ENCODE measurements at regions not wholly inside any gene's neighbourhood (a gene's known extent, or its start where the extent isn't known, plus 50 kb on each side); places are given as distances from the start of the nearest gene placed in this dataset.
"Not testable (repeated sequence)": the region's sequence is repeated elsewhere in the genome, so short reads cannot be mapped to it uniquely, and the experiment has no call there.

DNA sequence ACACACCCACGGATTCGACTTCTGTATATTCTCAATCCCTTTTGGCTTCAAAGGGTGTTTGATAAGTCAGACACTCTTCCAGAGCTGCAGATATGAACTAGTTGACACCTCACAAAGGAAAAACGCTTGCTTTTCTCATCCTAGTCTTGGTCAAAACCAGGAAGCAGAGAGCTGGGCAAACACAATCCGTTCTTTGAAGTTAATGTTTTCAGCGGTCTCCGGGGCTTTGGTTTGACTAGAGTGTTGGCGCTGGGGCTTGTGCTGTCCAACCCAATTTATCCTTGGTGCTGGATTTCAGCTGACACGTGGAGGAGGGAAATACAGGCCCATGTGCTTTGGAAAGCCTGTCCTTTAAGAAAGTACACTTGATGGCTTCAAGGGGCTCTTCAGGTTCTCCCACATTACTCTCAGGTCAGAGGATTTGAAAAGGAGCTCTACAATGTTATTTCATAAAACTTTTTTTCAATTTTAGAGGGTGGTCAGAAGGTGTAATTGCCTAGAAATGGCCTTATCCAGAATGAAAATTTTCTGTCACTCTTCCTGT is 985.8 kb downstream of the VRK1 start:
- DNase-seq (ENCODE audit: low read depth in 2 of 2), result no peak

DNA sequence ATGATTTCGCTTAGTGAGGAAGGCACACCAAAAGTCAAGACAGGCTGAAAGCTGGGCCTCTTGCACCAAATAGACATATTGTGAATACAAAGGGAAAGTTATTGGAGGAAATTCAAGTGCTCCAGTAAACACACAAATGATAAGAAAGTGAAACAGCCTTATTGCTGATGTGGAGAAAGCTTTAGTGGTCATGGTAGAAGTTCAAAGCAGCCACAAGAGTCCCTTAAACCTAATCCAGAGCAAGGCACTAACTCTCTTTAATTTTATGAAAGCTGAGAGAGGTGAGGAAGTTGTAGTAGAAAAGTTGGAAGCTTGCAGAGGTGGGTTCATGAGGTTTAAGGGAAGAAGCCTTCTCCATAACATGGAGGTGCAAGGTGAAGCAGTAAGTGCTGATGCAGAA is 988.3 kb downstream of the VRK1 start:
- no peak for DNase-seq (ENCODE audit: low read depth in 2 of 2)

DNA sequence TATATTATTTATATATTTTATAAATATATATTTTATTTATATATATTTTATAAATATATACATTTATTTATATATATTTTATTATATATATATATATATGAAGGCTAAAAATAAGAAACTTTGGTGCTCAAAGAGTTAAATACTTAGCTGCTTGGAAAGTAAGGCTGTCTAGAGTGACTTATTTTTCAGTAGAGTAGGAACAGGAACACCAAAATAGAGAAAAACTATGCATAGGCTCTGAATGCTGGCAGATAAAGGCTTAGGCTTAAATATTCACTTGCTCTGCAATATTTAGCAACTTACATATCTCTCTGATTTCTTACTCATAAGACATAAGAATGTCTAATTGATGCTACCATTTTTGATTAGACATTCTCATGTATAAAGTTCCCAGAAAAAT is 991.2 kb downstream of the VRK1 start:
- DNase-seq (ENCODE audit: low read depth in 2 of 2), result no peak

DNA sequence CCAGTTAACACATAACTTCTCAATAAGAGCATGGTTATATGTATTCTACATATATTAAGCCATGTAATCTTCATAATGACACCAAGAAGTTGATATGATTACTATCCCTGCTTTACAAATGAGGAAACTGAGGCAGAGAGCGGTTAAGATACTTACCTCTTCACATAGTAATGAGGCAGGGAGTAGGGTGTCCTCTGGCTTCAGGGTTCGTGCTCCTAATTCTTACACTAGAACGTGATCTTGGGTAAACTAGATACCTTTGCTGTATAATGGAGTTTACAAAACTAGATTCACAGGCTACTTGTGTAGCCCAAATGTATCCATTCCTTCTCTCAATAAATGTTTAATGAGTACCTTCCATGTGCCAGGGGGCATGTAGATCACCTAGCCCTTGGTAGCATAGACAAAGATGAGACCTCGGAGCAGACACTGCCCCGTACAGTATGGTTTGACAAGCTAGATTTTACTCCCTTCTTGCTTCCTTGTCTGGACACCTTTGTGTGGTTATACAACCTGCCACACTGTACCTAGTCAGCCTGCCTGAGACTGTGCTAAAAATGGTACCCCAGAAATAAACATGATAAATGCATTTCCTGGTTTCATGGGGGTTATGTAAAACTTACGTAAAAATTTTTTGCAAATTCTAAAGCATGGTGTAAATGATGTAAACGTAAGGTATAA is 991.8 kb downstream of the VRK1 start:
- no peak for DNase-seq (ENCODE audit: low read depth in 2 of 2)

DNA sequence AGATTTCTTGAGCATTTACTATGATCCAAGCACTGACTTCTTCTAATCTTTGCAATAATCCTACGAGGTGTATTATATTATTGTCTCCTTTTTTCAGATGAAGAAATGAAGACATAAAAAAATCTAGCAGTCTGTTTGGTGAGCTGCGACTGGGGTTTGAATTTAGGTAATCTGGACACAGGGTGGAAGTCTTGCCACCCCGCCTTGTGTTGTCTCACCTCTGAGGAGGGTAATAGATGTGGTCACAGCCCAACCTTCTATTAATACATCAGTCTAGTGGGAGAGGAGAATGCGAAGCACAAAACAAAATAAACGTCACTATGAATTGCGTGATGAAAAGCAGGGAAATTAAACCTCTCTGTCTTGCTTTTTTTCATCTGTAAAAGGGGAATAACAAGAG is 993.9 kb downstream of the VRK1 start:
- no peak for DNase-seq (ENCODE audit: low read depth in 2 of 2)

DNA sequence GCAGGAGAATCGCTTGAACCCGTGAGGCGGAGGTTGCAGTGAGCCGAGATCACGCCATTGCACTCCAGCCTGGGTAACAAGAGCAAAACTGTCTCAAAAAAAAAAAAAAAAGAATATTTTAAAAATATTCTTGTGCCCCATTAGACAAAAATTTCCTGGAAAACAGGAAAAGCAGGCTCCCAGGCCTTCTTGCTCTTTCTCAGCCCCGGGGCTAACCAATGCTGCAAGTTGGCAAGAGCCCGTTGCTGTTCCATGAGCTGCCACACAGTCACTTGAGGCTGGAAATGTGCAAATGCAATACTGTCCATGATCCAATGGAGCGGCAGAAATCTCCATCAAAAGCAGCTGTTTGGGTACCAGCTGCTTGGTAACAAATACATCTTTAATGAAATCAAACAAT is 994.7 kb downstream of the VRK1 start:
- DNase-seq (ENCODE audit: low read depth in 2 of 2), result no peak

DNA sequence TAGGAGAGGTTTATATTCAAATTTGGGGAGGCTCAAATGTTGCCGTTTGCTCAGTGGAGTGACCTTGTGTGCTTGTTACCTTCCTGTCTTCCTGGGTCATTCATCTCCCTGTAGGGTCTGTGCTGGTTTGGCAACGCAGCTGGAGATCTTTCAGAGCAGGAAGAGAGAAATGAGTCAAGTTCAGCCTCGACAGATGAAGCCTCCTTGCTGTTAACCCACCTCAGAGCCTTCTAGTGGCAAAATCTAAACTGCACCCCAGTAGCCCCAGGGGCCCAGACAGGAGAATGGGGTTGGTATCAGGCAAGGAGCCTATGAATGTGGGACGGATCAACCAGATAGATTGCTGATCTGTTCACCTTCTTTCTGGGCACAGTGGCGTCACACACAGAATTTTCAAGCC is 999.3 kb downstream of the VRK1 start:
- DNase-seq (ENCODE audit: low read depth in 2 of 2), result no peak

DNA sequence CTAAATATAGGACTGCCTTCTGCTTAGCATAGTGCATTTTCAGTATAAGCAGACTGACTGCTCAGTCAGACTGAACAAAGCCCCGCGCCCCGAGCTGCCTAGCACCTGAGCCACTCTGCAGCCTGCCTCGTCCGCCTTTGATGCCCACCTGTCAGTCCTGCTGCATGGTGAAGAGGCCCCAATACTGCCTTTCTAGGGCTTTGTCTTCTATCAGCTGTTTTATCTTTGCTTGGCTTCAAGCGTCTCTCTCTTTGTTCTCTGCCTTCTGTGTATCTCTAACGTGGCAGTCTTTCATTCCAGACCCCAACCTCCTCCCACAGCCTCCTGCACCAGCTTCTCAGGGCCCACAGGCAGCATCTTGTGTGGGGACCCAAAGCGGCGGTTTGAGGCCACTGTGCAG is 1001.0 kb downstream of the VRK1 start:
- DNase-seq (ENCODE audit: low read depth in 2 of 2), result no peak

DNA sequence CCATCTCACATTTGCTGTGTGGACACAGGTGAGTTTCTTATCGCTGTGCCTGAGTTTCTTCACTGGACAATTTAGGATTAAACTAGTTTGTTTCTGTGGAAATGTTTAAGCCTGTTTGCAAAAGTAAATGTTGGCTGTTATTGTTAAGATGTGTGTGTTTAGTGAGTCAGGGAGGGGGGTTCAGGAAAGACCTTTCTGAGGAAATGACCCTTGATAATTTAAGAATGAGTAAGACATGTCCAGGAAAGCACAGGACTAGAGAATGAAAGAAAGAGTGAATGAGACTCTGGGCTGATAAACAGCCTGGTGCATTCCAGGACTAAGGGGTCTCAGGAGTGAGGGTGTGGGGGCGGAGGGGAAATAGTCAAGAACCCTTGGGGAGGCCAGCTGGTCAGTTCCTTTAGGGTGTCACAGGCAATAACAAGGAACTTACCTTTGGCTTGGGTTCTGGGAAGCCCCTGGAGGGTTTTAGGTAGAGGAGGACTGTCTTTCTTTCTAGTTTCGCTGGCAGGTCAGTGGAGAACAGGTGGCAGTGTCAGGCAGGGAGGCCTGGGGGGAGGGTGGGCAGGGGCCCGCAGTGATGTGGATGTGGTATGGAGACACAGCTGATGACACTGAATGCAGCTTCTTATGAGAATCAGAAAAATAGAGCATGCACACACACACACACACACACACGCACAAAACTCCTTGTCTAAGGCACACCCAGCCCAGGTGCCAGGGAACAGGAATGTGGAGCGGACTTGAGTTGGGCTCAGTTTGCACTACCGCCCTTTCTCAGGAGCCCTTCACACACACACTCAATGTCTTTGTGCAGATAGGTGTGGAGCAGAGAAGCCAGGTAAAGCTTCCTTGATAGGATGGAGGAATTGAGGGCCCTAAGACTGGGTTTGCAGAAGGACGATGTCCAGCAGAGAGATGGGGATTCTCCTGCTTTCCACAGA is 1005.5 kb downstream of the VRK1 start:
- DNase-seq (ENCODE audit: low read depth in 2 of 2), result no peak

DNA sequence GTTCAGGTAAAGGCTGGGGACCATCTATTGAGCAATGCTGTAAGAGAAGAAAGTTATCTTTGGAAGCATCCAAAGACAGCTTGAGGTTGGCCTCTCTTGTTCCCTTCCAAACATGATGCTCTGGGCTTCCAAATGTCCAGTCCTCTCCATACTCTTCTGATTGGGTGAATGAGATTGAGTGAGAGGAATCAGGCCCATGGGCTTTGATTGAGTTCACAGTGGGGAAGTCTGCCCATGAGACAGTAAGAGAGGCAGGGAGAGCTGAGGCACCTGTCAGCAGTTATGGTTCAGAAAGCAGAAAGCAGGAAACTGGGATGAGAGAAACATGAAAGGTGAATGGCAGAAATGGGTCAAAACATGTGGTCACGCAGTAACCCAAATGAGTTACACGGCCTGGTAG is 1006.9 kb downstream of the VRK1 start:
- DNase-seq (ENCODE audit: low read depth in 2 of 2), result no peak

DNA sequence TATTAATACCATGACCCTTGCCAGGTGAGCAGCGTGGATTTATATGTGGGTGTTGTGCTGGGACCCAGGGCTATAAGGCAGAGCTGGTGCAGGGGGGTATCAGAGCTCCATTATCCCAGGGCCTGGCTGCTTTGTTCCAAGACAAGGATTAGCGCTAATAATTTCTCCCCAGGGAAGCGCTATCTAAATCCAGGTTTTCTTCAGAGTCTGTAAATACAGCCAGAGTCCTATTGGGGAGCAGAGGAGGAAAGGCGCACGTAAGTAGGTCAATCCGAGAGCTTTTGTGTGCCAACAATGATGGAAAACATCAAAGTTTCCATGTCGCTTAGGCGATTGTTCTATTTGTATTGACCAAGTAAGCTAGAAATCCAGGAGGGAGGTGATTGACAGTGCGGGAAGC is 1009.7 kb downstream of the VRK1 start:
- DNase-seq (ENCODE audit: low read depth in 2 of 2), result no peak

DNA sequence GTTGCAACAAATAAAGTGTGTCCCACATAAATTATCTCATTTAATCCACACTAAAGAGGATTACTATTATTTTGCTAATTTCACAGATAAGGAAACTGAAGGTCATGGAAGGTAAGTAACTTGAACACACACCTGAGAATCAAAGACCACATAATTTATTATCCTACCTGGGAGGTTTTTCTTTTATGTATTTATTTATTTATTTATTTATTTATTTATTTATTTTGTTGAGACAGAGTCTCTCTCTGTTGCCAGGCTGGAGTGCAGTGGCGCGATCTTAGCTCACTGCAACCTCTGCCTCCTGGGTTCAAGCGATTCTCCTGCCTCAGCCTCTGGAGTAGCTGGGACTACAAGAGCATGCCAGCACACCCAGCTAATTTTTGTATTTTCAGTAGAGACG is 1011.4 kb downstream of the VRK1 start:
- DNase-seq (ENCODE audit: low read depth in 2 of 2), result not testable (repeated sequence)

DNA sequence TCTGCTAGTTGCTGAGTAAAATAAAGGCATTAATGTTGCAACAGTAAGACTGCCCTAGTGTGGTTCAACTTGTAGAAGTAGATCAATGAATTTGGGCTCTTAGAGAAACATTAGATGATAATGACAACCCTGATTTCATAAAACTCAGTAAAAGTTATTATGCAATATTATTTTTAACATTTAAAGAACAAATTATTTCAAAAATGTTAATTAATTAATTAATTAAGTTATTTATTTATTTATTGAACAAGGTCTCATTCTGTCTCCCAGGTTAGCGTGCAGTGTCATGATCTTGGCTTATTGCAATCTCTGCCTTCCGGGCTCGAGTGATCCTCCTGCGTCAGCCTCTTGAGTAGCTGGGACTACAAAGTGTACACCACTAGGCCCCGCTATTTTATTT is 1016.4 kb downstream of the VRK1 start:
- DNase-seq (ENCODE audit: low read depth in 2 of 2), result no peak

DNA sequence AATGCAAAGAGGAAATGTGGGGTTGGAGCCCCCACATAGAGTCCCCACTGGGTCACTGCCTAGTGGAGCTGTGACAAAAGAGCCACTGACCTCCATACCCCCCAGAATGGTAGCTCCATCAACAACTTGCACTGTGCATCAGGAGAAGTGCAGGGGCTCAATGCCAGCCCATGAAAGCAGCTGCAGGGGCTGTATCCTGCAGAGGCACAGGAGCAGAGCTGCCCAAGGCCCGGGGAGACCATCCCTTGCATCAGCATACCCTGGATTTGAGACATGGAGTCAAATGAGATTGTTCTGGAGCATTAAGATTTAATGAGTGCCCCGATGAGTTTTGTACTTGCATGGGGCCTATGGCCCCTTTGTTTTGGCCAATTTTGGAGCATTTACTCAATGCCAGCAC is 1023.6 kb downstream of the VRK1 start:
- no peak for DNase-seq (ENCODE audit: low read depth in 2 of 2)

DNA sequence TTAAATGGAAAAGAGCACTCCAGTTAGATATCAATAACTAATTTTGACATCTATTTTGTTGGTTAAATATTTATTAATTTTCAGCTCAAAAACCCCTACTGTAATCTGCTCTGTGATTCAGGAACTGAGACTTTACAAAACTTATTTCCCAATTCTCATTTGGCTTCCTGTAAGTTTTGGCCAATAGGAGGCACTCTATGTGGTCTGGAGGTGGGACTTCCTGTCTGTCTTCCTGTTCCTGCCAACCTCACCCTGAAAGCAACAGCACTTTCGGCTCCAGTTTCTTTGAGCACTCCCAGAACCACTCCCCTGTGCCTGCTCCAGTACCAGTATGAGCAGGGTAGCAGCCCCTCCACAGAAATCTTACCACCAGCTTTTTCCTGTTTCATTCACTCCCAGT is 1027.0 kb downstream of the VRK1 start:
- no peak for DNase-seq (ENCODE audit: low read depth in 2 of 2)

DNA sequence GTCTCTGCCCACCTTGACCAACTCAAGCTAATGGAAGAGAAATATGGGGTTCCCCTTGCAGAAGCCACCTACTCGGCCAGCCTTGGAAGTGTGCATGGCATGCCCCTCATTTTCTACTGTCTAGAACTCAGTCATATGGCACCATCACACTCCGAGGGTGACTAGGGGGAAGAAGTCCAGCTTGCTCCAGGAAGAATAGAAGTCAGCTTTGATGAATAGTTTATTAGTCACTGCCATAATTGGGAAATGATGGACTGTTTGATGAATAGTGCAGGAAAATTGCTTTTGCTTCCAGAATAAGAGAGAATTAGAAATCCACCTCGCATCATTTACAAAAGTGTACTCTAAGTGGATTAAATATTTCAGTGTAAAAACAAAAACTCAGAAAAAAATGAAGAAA is 1030.6 kb downstream of the VRK1 start:
- no peak for DNase-seq (ENCODE audit: low read depth in 2 of 2)

DNA sequence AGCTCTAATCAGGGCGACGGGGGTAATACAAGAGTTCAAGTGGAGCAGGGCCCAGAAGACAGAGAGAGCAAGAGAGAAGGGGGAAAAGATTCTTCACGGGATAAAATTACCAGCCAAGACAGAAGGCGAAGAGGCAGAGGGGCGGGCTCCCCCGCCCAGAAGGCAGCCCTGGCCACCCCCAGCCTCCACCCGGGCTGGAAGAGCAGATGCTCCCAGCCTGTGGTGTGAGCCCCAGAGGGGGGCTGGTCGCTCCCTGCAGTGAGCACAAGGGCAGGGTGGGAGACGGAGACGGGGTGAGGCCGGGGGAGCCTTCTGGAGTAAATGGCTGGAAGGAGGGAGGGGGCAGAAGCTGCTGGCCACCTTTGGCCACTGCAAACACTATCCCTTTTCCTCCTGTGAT is 1035.6 kb downstream of the VRK1 start:
- DNase-seq (ENCODE audit: low read depth in 2 of 2), result no peak

DNA sequence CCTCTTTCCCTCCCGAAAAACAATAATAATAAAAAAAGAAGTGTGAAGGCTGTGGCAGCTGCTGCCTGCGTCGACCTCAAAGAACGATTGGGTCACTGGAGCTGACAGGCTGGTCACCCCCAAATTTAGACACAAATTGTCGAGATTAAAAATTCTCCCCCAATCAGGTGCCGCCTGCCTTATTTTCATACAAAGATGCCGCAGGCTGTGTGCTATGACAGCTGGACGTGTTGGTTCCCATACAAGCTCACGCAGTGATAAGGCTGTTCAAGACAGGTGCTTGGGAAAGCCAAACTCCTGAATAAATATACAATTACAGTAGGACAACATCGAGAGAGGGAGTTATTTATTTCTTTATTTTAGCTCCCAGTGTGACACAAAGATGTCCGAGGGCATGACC is 1041.8 kb downstream of the VRK1 start:
- DNase-seq (ENCODE audit: low read depth in 2 of 2), result no peak

DNA sequence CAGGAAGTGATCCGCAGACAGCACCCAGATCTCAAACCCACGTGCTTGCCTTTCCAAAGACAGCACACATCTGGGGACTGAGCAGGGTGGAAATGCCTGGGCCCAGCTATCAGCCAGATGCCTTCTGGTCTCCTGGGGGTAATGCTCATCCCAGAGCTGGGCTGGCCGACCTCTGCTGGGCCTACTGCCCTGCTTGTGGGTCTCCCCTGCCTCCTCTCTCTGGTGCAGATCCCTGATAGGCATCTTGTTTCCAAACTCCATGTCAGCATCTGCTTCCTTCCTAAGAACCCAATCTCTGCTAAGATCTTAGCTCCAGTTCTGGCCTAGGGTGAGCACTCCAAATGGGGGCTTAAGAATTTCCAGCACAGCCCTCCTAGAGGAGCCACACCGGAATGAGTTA is 1043.0 kb downstream of the VRK1 start:
- no peak for DNase-seq (ENCODE audit: low read depth in 2 of 2)

DNA sequence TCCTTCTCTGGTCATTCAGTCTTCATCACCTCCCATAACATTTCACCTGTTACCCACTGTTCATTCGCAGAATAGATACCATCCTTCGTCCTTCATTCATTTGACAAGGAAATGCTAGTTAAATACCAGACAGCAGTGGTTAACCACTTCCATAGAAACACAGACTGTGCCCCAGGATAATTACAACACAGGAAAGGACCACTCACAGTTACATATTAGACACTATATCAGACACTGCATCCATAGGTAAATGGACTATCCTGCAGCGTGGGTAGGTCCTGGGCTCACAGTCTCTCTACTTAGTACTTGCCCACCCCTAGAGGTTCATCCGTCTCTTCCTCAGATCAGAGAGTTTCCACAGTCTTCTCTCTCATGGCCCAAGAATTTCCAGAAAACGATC is 1044.6 kb downstream of the VRK1 start:
- DNase-seq (ENCODE audit: low read depth in 2 of 2), result no peak

DNA sequence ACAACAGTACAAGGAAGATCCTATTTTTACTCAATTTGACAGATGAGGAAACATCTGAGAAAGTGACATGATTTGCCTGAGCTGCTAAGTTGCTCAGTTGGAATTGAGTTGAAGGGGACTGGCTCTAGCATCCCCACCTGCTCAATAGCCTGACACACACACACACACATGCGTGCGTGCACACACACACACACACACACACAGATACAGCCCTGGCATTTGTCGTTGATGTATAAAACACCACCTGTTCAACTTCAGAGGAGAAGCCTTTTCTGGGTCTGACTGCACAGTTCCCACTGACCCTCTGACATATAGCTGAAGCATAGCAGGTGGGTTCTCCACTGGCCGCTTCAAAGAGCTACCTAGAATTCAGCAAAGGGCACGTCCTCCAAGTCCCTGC is 1045.9 kb downstream of the VRK1 start:
- DNase-seq (ENCODE audit: low read depth in 2 of 2), result no peak

DNA sequence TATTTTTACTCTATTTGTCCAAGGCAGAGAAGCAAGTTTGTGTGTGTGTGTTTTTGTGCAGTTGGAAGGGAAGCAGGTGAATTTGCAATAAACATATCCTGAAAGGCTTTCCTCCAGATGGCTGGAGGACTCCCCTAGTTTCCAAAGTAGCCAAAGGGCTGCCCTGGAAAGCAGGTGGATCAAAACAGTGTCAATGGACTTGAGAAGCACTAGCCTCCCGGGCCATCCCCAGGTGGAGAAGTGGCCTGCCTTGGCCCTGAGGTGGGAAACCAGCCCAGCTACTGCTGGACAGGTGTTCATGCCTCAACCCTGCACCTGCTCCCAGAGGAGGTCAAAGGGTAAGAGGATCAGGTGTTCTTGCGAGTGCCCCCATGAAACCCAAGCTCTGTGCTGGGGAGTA is 1046.9 kb downstream of the VRK1 start:
- no peak for DNase-seq (ENCODE audit: low read depth in 2 of 2)

DNA sequence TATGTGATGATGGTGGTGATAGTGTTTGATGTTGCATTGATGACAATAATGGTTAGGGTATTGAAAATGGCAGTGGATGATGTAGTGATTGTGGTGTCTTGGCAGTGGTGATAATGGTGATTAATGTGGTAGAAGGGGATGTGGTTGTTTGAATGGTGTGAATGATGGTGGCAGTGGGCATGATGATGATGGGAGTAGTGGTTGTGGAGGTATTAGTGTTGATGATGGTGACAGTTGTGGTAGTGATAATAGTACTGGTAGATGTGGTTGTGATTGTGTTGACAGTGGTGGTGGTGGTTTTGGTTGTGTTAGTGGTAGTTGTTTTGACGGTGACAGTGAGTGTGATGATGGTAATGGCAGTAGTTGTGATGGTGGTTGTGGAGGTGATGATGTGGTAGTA is 1049.0 kb downstream of the VRK1 start:
- DNase-seq (ENCODE audit: low read depth in 2 of 2), result no peak

Data from activated CD4-positive, alpha-beta T cell treated with anti-CD3 and anti-CD28 coated beads for 24 hours (primary cell).